Upper lobe of right lung (tissue), 1 donor: ENCODE measurements at regions not wholly inside any gene's neighbourhood (a gene's known extent, or its start where the extent isn't known, plus 50 kb on each side); places are given as distances from the start of the nearest gene placed in this dataset.

Source experiments
- ATAC-seq: fragments of 200-7000 bp; cut with Tn5 transposase; one replicate; pipeline ENCODE4 v1.9.1; 2020; ENCODE audit warnings: mild to moderate bottlenecking, moderate library complexity
- DNase-seq: peaks from one replicate; pipeline ENCODE4 v3.0.0-alpha.2; 2020
- H3K27ac ChIP-seq: fragments of 200-600 bp; one replicate; pipeline ENCODE4 v1.8.0; 2022
- H3K27me3 ChIP-seq: fragments of 200-600 bp; one replicate; pipeline ENCODE4 v1.8.0; 2022; ENCODE audit warnings: mild to moderate bottlenecking
- H3K36me3 ChIP-seq: fragments of 200-600 bp; one replicate; pipeline ENCODE4 v1.8.0; 2022
- H3K4me1 ChIP-seq: fragments of 200-600 bp; one replicate; pipeline ENCODE4 v1.8.0; 2022
- H3K4me3 ChIP-seq: fragments of 200-600 bp; one replicate; pipeline ENCODE4 v1.8.0; 2022; ENCODE audit warnings: mild to moderate bottlenecking
- H3K9me3 ChIP-seq: fragments of 200-600 bp; one replicate; pipeline ENCODE4 v1.8.0; 2022
- intact Hi-C: fragments of 100-400 bp; cut with DNase I; formaldehyde crosslinking; loops from one replicate; pipeline ENCODE4 v1.11.0; 2022
- TF ChIP-seq, protein P1 (sequence below): fragments of 200-600 bp; IDR thresholded peaks from one replicate; pipeline ENCODE4 v1.8.0; 2022; ENCODE audit warnings: antibody characterized with exemption
- donor health status: DM: no; HTN: yes; CAD: no; lungs with severe emphysema.

DNA sequence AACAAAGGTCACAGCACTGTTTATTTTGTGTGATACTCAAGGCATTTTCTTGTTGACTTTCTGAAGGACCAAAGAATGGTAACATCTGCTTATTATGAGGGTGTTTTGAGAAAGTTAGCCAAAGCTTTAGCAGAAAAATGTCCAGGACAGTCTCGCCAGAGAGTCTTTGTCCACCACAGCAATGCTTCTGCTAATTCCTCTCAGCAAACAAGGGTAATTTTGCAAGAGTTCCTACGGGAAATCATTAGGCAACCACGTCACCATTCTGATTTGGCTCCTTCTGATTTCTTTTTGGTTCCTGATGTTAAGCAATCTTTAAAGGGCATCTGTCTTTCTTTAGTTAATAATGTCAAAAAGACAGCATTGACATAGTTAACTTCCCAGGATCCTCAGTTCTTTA lies 639.3 kb upstream of the STEAP1 start:
- H3K27me3 ChIP-seq, result no peaks in the 10 kb centered on the region
- no peak for DNase-seq
- intact Hi-C loops, result no loop called here
- no peak for ATAC-seq
- H3K4me3 ChIP-seq, result no peak overlapping the region
- H3K27ac ChIP-seq, result no peak overlapping the region
- TF ChIP-seq, protein P1, sequence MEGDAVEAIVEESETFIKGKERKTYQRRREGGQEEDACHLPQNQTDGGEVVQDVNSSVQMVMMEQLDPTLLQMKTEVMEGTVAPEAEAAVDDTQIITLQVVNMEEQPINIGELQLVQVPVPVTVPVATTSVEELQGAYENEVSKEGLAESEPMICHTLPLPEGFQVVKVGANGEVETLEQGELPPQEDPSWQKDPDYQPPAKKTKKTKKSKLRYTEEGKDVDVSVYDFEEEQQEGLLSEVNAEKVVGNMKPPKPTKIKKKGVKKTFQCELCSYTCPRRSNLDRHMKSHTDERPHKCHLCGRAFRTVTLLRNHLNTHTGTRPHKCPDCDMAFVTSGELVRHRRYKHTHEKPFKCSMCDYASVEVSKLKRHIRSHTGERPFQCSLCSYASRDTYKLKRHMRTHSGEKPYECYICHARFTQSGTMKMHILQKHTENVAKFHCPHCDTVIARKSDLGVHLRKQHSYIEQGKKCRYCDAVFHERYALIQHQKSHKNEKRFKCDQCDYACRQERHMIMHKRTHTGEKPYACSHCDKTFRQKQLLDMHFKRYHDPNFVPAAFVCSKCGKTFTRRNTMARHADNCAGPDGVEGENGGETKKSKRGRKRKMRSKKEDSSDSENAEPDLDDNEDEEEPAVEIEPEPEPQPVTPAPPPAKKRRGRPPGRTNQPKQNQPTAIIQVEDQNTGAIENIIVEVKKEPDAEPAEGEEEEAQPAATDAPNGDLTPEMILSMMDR, result no peak
- H3K4me1 ChIP-seq, result no peaks in the 10 kb centered on the region
- H3K9me3 ChIP-seq, result no peaks in the 10 kb centered on the region
- H3K36me3 ChIP-seq, result no peaks in the 10 kb centered on the region

DNA sequence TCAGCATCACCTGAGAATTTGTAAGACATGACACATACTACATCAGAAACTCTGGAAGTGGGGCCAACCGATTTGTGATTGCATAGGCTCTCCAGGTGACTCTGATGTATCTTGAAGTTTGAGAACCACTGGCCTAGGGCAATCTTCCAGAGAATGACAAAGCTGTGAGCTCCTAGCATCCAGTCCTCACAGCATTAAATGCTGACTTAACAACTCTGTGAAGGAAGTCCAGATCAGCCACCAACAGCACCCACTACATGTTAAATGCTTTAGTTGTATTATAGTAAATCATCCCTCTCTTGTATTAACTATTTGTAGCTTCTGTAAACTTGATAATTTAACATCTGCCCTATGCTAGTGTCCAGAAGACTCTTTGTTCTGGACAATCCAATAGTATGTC lies 636.5 kb upstream of the STEAP1 start:
- no peaks in the 10 kb centered on the region for H3K4me1 ChIP-seq
- H3K36me3 ChIP-seq, result no peaks in the 10 kb centered on the region
- intact Hi-C loops, result no loop called here
- DNase-seq, result no peak
- H3K27ac ChIP-seq, result no peak overlapping the region
- TF ChIP-seq, protein P1, result no peak
- no peaks in the 10 kb centered on the region for H3K9me3 ChIP-seq
- ATAC-seq, result no peak
- no peaks in the 10 kb centered on the region for H3K27me3 ChIP-seq
- H3K4me3 ChIP-seq, result no peak overlapping the region

DNA sequence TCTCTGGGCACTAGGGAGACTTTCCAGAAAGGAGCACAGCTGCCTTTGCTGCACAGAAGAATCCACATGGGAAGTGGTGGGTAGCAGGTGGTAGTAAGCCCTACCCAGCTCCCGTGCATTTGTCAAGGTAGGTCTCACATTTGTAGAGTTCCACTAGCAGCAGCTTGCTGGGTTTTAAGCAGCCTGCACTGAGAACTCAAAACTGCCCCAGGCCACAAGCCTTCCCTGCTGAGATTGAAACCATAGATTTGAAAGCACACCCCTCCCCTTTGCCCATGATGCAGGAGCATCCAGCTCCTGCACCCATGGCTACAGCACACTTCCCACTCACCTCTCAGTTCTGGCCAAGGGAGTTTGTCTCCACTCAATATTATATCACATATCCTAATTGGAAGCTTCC lies 604.5 kb upstream of the STEAP1 start:
- no peak overlapping the region for H3K27ac ChIP-seq
- no peak for ATAC-seq
- intact Hi-C loops, result no loop called here
- TF ChIP-seq, protein P1, result no peak
- no peak overlapping the region for H3K4me3 ChIP-seq
- DNase-seq, result no peak
- no peaks in the 10 kb centered on the region for H3K36me3 ChIP-seq
- H3K4me1 ChIP-seq, result no peaks in the 10 kb centered on the region
- H3K27me3 ChIP-seq, result no peaks in the 10 kb centered on the region
- no peaks in the 10 kb centered on the region for H3K9me3 ChIP-seq

DNA sequence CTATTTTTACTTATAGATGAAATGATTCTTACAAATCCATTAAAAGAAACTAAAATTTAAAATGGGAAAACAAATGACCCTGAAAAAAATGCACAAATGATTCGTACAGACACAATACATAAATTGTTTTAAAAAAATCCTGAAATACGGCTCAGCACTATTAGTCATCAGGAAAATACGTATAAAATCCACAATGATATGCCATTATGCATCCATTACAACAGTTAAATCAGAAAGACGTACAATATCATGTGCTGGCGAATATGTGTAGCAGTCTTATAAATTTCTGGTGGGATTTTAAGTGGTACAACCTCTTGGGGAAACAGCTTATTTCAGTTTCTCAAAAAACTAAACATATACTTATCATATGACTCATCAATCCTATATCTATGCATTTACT lies 600.1 kb upstream of the STEAP1 start:
- TF ChIP-seq, protein P1, result no peak
- DNase-seq (no peak), ATAC-seq (no peak)
- Histone ChIP-seq H3K9me3 (no peaks in the 10 kb centered on the region), H3K36me3 (no peaks in the 10 kb centered on the region), H3K4me1 (no peaks in the 10 kb centered on the region), H3K27me3 (no peaks in the 10 kb centered on the region), H3K27ac (no peak overlapping the region), H3K4me3 (no peak overlapping the region)
- intact Hi-C loops, result no loop called here

DNA sequence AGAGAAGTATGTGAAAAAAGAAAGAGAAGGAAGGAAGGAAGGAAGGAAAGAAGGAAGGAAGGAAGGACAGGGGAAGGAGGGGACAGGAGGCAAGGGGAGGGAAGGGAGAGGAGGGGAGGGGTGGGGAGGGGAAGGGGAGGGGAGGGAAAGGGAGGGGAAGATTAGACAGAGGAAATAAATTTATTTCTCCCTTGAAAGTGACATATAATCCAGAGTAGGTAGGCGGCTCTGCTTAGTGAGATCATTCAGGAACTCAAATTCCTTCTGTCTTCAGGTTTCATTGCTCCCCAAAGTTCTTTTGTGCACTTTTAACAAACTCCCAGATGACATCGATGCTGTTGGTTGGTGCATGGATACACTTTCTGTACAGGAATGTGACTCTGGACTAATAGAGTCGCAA lies 594.7 kb upstream of the STEAP1 start:
- H3K4me3 ChIP-seq, result no peak overlapping the region
- no peak for DNase-seq
- TF ChIP-seq, protein P1, result no peak
- no peak for ATAC-seq
- no peaks in the 10 kb centered on the region for H3K4me1 ChIP-seq
- H3K36me3 ChIP-seq, result no peaks in the 10 kb centered on the region
- no peak overlapping the region for H3K27ac ChIP-seq
- no peaks in the 10 kb centered on the region for H3K9me3 ChIP-seq
- no peaks in the 10 kb centered on the region for H3K27me3 ChIP-seq
- intact Hi-C loops, result no loop called here

DNA sequence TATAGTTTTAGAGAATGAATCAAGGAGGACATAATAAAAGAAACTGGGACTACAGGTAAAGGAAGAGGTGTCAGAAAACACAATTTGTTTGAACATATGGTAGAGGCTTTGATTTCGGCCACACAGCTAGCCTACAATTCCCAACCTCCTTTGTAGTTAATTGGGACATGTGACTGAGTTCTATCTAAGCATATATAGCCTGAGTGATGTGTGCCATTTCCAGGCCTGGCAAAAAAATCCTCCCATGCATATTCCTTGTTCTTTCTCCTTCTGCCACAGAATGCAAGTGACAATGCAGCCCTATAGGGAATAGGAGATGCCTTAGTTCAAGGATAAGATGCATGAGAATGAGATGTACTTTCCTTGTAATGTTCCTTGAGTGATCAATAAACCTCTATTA lies 590.7 kb upstream of the STEAP1 start:
- H3K4me3 ChIP-seq, result no peak overlapping the region
- H3K27ac ChIP-seq, result no peak overlapping the region
- ATAC-seq, result no peak
- no peaks in the 10 kb centered on the region for H3K9me3 ChIP-seq
- intact Hi-C loops, result no loop called here
- no peak for DNase-seq
- no peaks in the 10 kb centered on the region for H3K4me1 ChIP-seq
- TF ChIP-seq, protein P1, result no peak
- no peaks in the 10 kb centered on the region for H3K36me3 ChIP-seq
- no peaks in the 10 kb centered on the region for H3K27me3 ChIP-seq
